Neural progenitor cell (in vitro differentiated cells): ENCODE measurements at regions not wholly inside any gene's neighbourhood (a gene's known extent, or its start where the extent isn't known, plus 50 kb on each side); places are given as distances from the start of the nearest gene placed in this dataset.

Experiments used
- CTCF ChIP-seq: fragments of 200-600 bp; sonication (generic); IDR thresholded peaks from 2 replicates; pipeline ENCODE4 v1.5.1; 2017; ENCODE audit warnings: antibody characterized with exemption, mild to moderate bottlenecking
- EZH2 ChIP-seq: fragments of 200-600 bp; sonication (generic); IDR thresholded peaks from 2 replicates; pipeline ENCODE4 v1.6.1; 2017; ENCODE audit warnings: antibody characterized with exemption, mild to moderate bottlenecking, moderate library complexity

GRCh38 chr9:4393806-4394523, 94.1 kb upstream of the GLIS3 start:
- TF ChIP-seq CTCF (no peak), EZH2 (no peak)
